GM12878 (cell line): ENCODE measurements at regions not wholly inside any gene's neighbourhood (a gene's known extent, or its start where the extent isn't known, plus 50 kb on each side); places are given as distances from the start of the nearest gene placed in this dataset.

Experiments used
- ATAC-seq: fragments of 200-7000 bp; cut with Tn5 transposase; 3 replicates; pipeline ENCODE4 v1.9.1; 2020; ENCODE audit warnings: mild to moderate bottlenecking, moderate library complexity
- BruUV-seq: library from RNA; stranded (reverse); fragments of 400-500 nt; replicated peaks from 2 replicates; lab custom pipeline; 2021; lab: Mats Ljungman, UMichigan
- CTCF ChIA-PET: fragments of 300-600 bp; sonication (Branson Sonifier 250); formaldehyde crosslinking; extraction: SDS; loops from one replicate; lab custom pipeline; 2021; ENCODE audit warnings: inconsistent platforms; lab: Yijun Ruan, JAX
- POLR2A ChIA-PET: fragments of 350-600 bp; formaldehyde crosslinking; extraction: SDS; loops from one replicate; lab custom pipeline; 2021; ENCODE audit warnings: inconsistent platforms; lab: Charles Lee
- RAD21 ChIA-PET: fragments of 300-600 bp; sonication (Branson Sonifier 250); formaldehyde crosslinking; loops from one replicate; lab custom pipeline; 2023; ENCODE audit warnings: antibody characterized with exemption; ENCODE audit not compliant: unreplicated experiment; lab: Charles Lee
- SMC1A ChIA-PET: fragments of 300-600 bp; sonication (Branson Sonifier 250); formaldehyde crosslinking; loops from one replicate; lab custom pipeline; 2023; ENCODE audit not compliant: unreplicated experiment, uncharacterized antibody; lab: Charles Lee
- DNase-seq: peaks from one replicate; pipeline ENCODE4 v3.0.0-alpha.2; 2011; ENCODE audit warnings: low read depth, low spot score
- FAIRE-seq: peaks from 3 replicates; lab custom pipeline; 2011; peaks lifted over from hg19 to GRCh38; lab: Jason Lieb, UNC
- H2AFZ ChIP-seq: 2 replicates; pipeline ENCODE4 v1.6.0; 2011; ENCODE audit warnings: low read depth, low read length, control low read depth; ENCODE audit not compliant: control insufficient read depth
- H3K27ac ChIP-seq: 2 replicates; pipeline ENCODE4 v1.5.1; 2011; ENCODE audit warnings: control low read depth; ENCODE audit not compliant: control insufficient read depth, insufficient read depth
- H3K27me3 ChIP-seq, 2 experiments: replicated peaks in 1 of 2; 2 replicates each; pipeline versions ENCODE4 v1.6.0 to v1.6.1; 2011; ENCODE audit warnings: low read length in 1 of 2; ENCODE audit not compliant: control insufficient read depth in 2 of 2, insufficient read depth in 2 of 2
- H3K36me3 ChIP-seq, 2 experiments: 2 replicates each; pipeline ENCODE4 v1.5.1; 2011; ENCODE audit warnings: low read length in 1 of 2; ENCODE audit not compliant: control insufficient read depth in 2 of 2, insufficient read depth in 2 of 2
- H3K4me1 ChIP-seq: 2 replicates; pipeline ENCODE4 v1.6.1; 2011; ENCODE audit warnings: mild to moderate bottlenecking, low read length, moderate library complexity, mixed read lengths; ENCODE audit not compliant: control insufficient read depth, insufficient read depth
- H3K4me2 ChIP-seq: 2 replicates; pipeline ENCODE4 v1.6.0; 2011; ENCODE audit warnings: control low read depth; ENCODE audit not compliant: control insufficient read depth, insufficient read depth
- H3K4me3 ChIP-seq: fragments of 200-600 bp; sonication (generic); 2 replicates; pipeline ENCODE4 v1.5.1; 2016
- H3K79me2 ChIP-seq: 2 replicates; pipeline ENCODE4 v1.6.0; 2011; ENCODE audit warnings: low read length; ENCODE audit not compliant: control insufficient read depth, insufficient read depth
- H3K9ac ChIP-seq: 2 replicates; pipeline ENCODE4 v1.8.0; 2011; ENCODE audit warnings: low read length, control low read depth, mixed read lengths; ENCODE audit not compliant: control insufficient read depth, insufficient read depth
- H3K9me3 ChIP-seq: replicated peaks from 3 replicates; pipeline ENCODE4 v1.5.1; 2011; ENCODE audit warnings: mild to moderate bottlenecking, low read length; ENCODE audit not compliant: control insufficient read depth, insufficient read depth
- H4K20me1 ChIP-seq: 2 replicates; pipeline ENCODE4 v1.6.0; 2011; ENCODE audit not compliant: control insufficient read depth, insufficient read depth
- ASH2L ChIP-seq: fragments of 300-600, 200-600 bp; sonication (generic); IDR thresholded peaks from 2 replicates; pipeline ENCODE4 v1.6.1; 2017; ENCODE audit warnings: low read depth, mild to moderate bottlenecking, borderline replicate concordance
- BACH1 ChIP-seq: fragments of 450-650 bp; IDR thresholded peaks from 2 replicates; pipeline ENCODE4 v1.6.1; 2017; ENCODE audit warnings: mild to moderate bottlenecking, borderline replicate concordance
- ESRRA ChIP-seq: IDR thresholded peaks from 2 replicates; pipeline ENCODE4 v1.6.1; 2012; ENCODE audit warnings: mild to moderate bottlenecking, low read length, improper control_type of control experiment
- FOS ChIP-seq: IDR thresholded peaks from 3 replicates; pipeline ENCODE4 v1.6.1; 2011; ENCODE audit warnings: borderline replicate concordance; ENCODE audit not compliant: insufficient read length; ENCODE audit errors: extremely low read depth
- GATAD2B ChIP-seq: fragments of 450-650 bp; conservative IDR thresholded peaks from 2 replicates; pipeline ENCODE4 v1.6.1; 2017; ENCODE audit warnings: low read depth, mild to moderate bottlenecking, moderate library complexity
- IRF4 ChIP-seq: IDR thresholded peaks from 2 replicates; pipeline ENCODE4 v1.6.1; 2011; ENCODE audit warnings: low read depth, low read length
- MXI1 ChIP-seq: fragments of 150-350 bp; IDR thresholded peaks from 2 replicates; pipeline ENCODE4 v1.6.1; 2011; ENCODE audit warnings: low read depth, mild to moderate bottlenecking, inconsistent platforms, low read length, improper control_type of control experiment
- NR2C1 ChIP-seq: fragments of 450-650 bp; IDR thresholded peaks from 2 replicates; pipeline ENCODE4 v1.6.1; 2017; ENCODE audit warnings: antibody characterized with exemption, mild to moderate bottlenecking, moderate library complexity
- PAX8 ChIP-seq: fragments of 450-650 bp; IDR thresholded peaks from 2 replicates; pipeline ENCODE4 v1.6.1; 2017; ENCODE audit warnings: mild to moderate bottlenecking, moderate library complexity
- RUNX3 ChIP-seq: IDR thresholded peaks from 2 replicates; pipeline ENCODE4 v1.6.1; 2012; ENCODE audit warnings: low read length, inconsistent platforms
- SMC3 ChIP-seq: IDR thresholded peaks from 2 replicates; pipeline ENCODE4 v1.6.1; 2011; ENCODE audit warnings: low read length, improper control_type of control experiment, borderline replicate concordance
- TCF7 ChIP-seq: IDR thresholded peaks from 2 replicates; pipeline ENCODE4 v1.6.1; 2014; ENCODE audit warnings: antibody characterized with exemption, borderline replicate concordance
- in situ Hi-C: fragments of 300-500 bp; cut with MboI; formaldehyde crosslinking; loops from 9 replicates; pipeline ENCODE4 v1.14.3; 2018; ENCODE audit warnings: mixed read lengths
- intact Hi-C: fragments of 100-400 bp; cut with micrococcal nuclease; formaldehyde crosslinking; loops from one replicate; pipeline ENCODE4 v1.14.2; 2022; ENCODE audit not compliant: unreplicated experiment
- TF ChIP-seq, protein P1 (sequence below): fragments of 150-350 bp; IDR thresholded peaks from 2 replicates; pipeline ENCODE4 v1.6.1; 2014; ENCODE audit warnings: mild to moderate bottlenecking, low read depth, low read length
- TF ChIP-seq, protein P2 (sequence below), 3 experiments: IDR thresholded peaks in 2 of 3; conservative IDR thresholded peaks in 1 of 3; 2 replicates each; pipeline ENCODE4 v1.5.1; 2011; ENCODE audit warnings: low read depth in 3 of 3, low read length in 3 of 3, mild to moderate bottlenecking in 3 of 3, control low read depth in 2 of 3, moderate library complexity in 2 of 3, inconsistent platforms in 1 of 3, mixed read lengths in 1 of 3; ENCODE audit not compliant: control insufficient read depth in 2 of 3, insufficient read depth in 1 of 3; ENCODE audit errors: extremely low read depth in 1 of 3

GRCh38 chr14:28931999-28932398, 165.4 kb downstream of the FOXG1 start (continued):
- TF ChIP-seq TCF7 (no peak), RUNX3 (no peak), IRF4 (no peak), GATAD2B (no peak), PAX8 (no peak), SMC3 (no peak), NR2C1 (no peak), MXI1 (no peak), FOS (no peak)
- TF ChIP-seq, protein P1, sequence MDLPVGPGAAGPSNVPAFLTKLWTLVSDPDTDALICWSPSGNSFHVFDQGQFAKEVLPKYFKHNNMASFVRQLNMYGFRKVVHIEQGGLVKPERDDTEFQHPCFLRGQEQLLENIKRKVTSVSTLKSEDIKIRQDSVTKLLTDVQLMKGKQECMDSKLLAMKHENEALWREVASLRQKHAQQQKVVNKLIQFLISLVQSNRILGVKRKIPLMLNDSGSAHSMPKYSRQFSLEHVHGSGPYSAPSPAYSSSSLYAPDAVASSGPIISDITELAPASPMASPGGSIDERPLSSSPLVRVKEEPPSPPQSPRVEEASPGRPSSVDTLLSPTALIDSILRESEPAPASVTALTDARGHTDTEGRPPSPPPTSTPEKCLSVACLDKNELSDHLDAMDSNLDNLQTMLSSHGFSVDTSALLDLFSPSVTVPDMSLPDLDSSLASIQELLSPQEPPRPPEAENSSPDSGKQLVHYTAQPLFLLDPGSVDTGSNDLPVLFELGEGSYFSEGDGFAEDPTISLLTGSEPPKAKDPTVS, result no peak
- TF ChIP-seq, all 136 proteins: peak for 0

DNA sequence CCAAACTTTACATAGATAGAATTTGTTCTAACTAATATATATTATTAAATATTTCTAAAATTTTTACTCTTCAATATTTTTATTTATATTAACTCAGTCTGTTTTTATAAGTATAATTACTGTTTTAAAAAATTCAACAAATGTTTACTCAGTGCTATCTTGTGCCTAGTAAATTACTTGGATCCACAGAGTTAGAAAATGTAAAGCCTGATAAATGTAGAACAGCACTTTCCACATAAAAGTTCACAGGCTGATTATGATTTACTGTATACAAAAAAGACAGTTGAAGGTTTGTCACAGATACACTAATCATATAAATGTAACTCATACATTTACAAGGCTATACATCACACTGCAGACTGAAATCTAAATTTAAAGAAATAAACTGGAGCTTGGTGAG, 170.0 kb downstream of the FOXG1 start:
- ChIA-PET POLR2A (no interaction called here), CTCF (no interaction called here), SMC1A (no interaction called here), RAD21 (no interaction called here)
- no peak overlapping the region for H3K4me2 ChIP-seq
- ATAC-seq (no peak), DNase-seq (no peak), FAIRE-seq (no peak)
- no peaks in the 10 kb centered on the region for H3K36me3 ChIP-seq
- H3K4me3 ChIP-seq, result no peak overlapping the region
- intact Hi-C loops (no loop called here), in situ Hi-C loops (no loop called here)
- no peaks in the 10 kb centered on the region for H3K4me1 ChIP-seq
- H2AFZ ChIP-seq, result no peak overlapping the region
- H3K79me2 ChIP-seq, result no peaks in the 10 kb centered on the region
- TF ChIP-seq ESRRA (no peak), ASH2L (no peak), BACH1 (no peak)
- TF ChIP-seq, protein P2, sequence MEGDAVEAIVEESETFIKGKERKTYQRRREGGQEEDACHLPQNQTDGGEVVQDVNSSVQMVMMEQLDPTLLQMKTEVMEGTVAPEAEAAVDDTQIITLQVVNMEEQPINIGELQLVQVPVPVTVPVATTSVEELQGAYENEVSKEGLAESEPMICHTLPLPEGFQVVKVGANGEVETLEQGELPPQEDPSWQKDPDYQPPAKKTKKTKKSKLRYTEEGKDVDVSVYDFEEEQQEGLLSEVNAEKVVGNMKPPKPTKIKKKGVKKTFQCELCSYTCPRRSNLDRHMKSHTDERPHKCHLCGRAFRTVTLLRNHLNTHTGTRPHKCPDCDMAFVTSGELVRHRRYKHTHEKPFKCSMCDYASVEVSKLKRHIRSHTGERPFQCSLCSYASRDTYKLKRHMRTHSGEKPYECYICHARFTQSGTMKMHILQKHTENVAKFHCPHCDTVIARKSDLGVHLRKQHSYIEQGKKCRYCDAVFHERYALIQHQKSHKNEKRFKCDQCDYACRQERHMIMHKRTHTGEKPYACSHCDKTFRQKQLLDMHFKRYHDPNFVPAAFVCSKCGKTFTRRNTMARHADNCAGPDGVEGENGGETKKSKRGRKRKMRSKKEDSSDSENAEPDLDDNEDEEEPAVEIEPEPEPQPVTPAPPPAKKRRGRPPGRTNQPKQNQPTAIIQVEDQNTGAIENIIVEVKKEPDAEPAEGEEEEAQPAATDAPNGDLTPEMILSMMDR (IDR thresholded peaks at IDR 0.05 in 2 of 3, conservative IDR thresholded peaks at IDR 0.05 in 1 of 3; ENCODE audit: control insufficient read depth in 2 of 3, extremely low read depth in 1 of 3, insufficient read depth in 1 of 3, low read depth in 3 of 3, low read length in 3 of 3), result no peak
- H4K20me1 ChIP-seq, result no peaks in the 10 kb centered on the region
- H3K9me3 ChIP-seq, result no peaks in the 10 kb centered on the region
- no peaks in the 10 kb centered on the region for H3K27me3 ChIP-seq
- no peak overlapping the region for H3K9ac ChIP-seq
- BruUV-seq, result no TSS peak
- H3K27ac ChIP-seq, result no peak overlapping the region
